ENCODE measurements at regions not wholly inside any gene's neighbourhood (a gene's known extent, or its start where the extent isn't known, plus 50 kb on each side); places are given as distances from the start of the nearest gene placed in this dataset.
A peak's percentile ranks its signal among the peaks of the same experiment; 100 is the strongest.

- H3K79me2 ChIP-seq (ENCODE audit: insufficient read depth, low read length), result no peaks in the 10 kb centered on the region
These were observed 67.4 kb upstream of the ZNF618 start for GRCh38 chr9:113808391-113809358.

DNA sequence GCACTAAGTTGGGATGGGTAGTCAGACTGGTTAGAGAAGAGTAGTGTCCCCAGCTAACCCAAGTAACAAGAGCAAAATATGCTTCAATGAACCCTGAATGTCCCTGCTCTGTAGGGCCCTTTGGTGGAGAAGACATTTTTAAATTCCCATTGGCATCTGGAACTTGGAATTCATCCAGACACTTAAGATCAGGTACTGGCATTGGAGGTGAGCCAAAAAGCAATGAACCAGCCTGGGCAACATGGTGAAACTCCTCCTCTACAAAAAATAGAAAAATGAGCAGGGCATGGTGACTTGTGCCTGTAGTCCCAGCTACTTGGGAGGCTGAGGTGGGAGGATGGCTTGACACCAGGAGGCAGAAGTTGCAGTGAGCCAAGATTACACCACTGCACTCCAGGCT, 58.9 kb upstream of the ZNF618 start:
- no peaks in the 10 kb centered on the region for H3K4me1 ChIP-seq (ENCODE audit: insufficient read depth, low read length)
- no peak overlapping the region for H3K4me3 ChIP-seq (ENCODE audit: insufficient read depth, low read length)
- no peaks in the 10 kb centered on the region for H3K36me3 ChIP-seq (ENCODE audit: insufficient read depth, low read length)
- no peaks in the 10 kb centered on the region for H3K79me2 ChIP-seq (ENCODE audit: insufficient read depth, low read length)
- no peaks in the 10 kb centered on the region for H4K20me1 ChIP-seq (ENCODE audit: insufficient read depth, low read length)
- no peak overlapping the region for H3K27ac ChIP-seq (ENCODE audit: low read depth, low read length)
- no peak overlapping the region for H3K4me2 ChIP-seq (ENCODE audit: insufficient read depth, low read length)
- no peak for TF ChIP-seq CTCF (IDR thresholded peaks at IDR 0.05; ENCODE audit: extremely low read depth, low read depth, low read length)
- no peak overlapping the region for H2AFZ ChIP-seq (ENCODE audit: low read length)
- no peaks in the 10 kb centered on the region for H3K9me3 ChIP-seq (ENCODE audit: low read depth, low read length)
- H3K27me3 ChIP-seq (ENCODE audit: insufficient read depth, low read length), result peaks cover 56% of the 10 kb centered on the region
- DNase-seq (ENCODE audit: insufficient read length, low spot score, missing footprints), result no peak

More at GRCh38 chr9:113808391-113809358, 67.4 kb upstream of the ZNF618 start:
- Histone ChIP-seq H4K20me1 (ENCODE audit: insufficient read depth, low read length) (no peaks in the 10 kb centered on the region), H3K4me1 (ENCODE audit: insufficient read depth, low read length) (peaks cover 15% of the 10 kb centered on the region), H3K4me3 (ENCODE audit: insufficient read depth, low read length) (no peak overlapping the region), H3K4me2 (ENCODE audit: insufficient read depth, low read length) (peak overlapping the region; percentile 15), H2AFZ (ENCODE audit: low read length) (peak overlapping the region; percentile 17), H3K27ac (ENCODE audit: low read depth, low read length) (no peak overlapping the region), H3K27me3 (ENCODE audit: insufficient read depth, low read length) (peaks cover 14% of the 10 kb centered on the region), H3K9me3 (ENCODE audit: low read depth, low read length) (no peaks in the 10 kb centered on the region), H3K36me3 (ENCODE audit: insufficient read depth, low read length) (no peaks in the 10 kb centered on the region)
- no peak for TF ChIP-seq CTCF (IDR thresholded peaks at IDR 0.05; ENCODE audit: extremely low read depth, low read depth, low read length)
- peak; percentile 58 for DNase-seq (ENCODE audit: insufficient read length, low spot score, missing footprints)

- no peak overlapping the region for H3K4me3 ChIP-seq (ENCODE audit: insufficient read depth, low read length)
- no peaks in the 10 kb centered on the region for H3K36me3 ChIP-seq (ENCODE audit: insufficient read depth, low read length)
- peaks cover 50% of the 10 kb centered on the region for H3K27me3 ChIP-seq (ENCODE audit: insufficient read depth, low read length)
- H3K27ac ChIP-seq (ENCODE audit: low read depth, low read length), result no peak overlapping the region
- DNase-seq (ENCODE audit: insufficient read length, low spot score, missing footprints), result no peak
- no peaks in the 10 kb centered on the region for H3K4me1 ChIP-seq (ENCODE audit: insufficient read depth, low read length)
- H3K4me2 ChIP-seq (ENCODE audit: insufficient read depth, low read length), result no peak overlapping the region
- no peaks in the 10 kb centered on the region for H3K79me2 ChIP-seq (ENCODE audit: insufficient read depth, low read length)
- no peak overlapping the region for H2AFZ ChIP-seq (ENCODE audit: low read length)
- no peaks in the 10 kb centered on the region for H4K20me1 ChIP-seq (ENCODE audit: insufficient read depth, low read length)
- no peak for TF ChIP-seq CTCF (IDR thresholded peaks at IDR 0.05; ENCODE audit: extremely low read depth, low read depth, low read length)
- H3K9me3 ChIP-seq (ENCODE audit: low read depth, low read length), result no peaks in the 10 kb centered on the region
These were observed 57.7 kb upstream of the ZNF618 start for GRCh38 chr9:113818391-113818790.

- H3K9me3 ChIP-seq (ENCODE audit: low read depth, low read length), result no peaks in the 10 kb centered on the region
- no peak overlapping the region for H2AFZ ChIP-seq (ENCODE audit: low read length)
- H3K27me3 ChIP-seq (ENCODE audit: insufficient read depth, low read length), result peaks cover 37% of the 10 kb centered on the region
- H3K4me2 ChIP-seq (ENCODE audit: insufficient read depth, low read length), result no peak overlapping the region
- no peak for DNase-seq (ENCODE audit: insufficient read length, low spot score, missing footprints)
- TF ChIP-seq CTCF (IDR thresholded peaks at IDR 0.05; ENCODE audit: extremely low read depth, low read depth, low read length), result no peak
- H3K4me1 ChIP-seq (ENCODE audit: insufficient read depth, low read length), result no peaks in the 10 kb centered on the region
- no peak overlapping the region for H3K4me3 ChIP-seq (ENCODE audit: insufficient read depth, low read length)
- no peak overlapping the region for H3K27ac ChIP-seq (ENCODE audit: low read depth, low read length)
- H3K79me2 ChIP-seq (ENCODE audit: insufficient read depth, low read length), result no peaks in the 10 kb centered on the region
- H3K36me3 ChIP-seq (ENCODE audit: insufficient read depth, low read length), result no peaks in the 10 kb centered on the region
- H4K20me1 ChIP-seq (ENCODE audit: insufficient read depth, low read length), result no peaks in the 10 kb centered on the region
These were observed 53.8 kb upstream of the ZNF618 start for GRCh38 chr9:113822315-113822714.

All from osteoblast (primary cell).